ENCODE measurements at regions not wholly inside any gene's neighbourhood (a gene's known extent, or its start where the extent isn't known, plus 50 kb on each side); places are given as distances from the start of the nearest gene placed in this dataset.

DNA sequence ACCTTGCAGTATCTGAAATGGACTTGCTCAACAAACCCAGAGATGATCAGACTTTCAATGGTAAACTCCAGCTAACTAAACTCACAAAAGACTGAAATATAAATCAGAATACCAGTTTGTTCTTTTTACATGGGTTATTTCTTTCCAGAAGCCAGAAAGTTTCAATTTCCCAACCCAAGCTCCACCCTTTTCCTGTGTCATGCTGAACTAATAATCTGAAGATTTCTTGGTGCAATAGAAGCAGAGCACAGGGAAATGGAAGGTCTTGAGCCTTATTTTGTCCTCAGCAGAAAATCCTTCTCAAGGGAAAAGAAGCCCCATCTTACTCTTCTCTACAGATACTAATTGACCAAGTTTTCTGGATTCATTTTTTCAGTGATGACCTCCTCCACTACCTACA, 93.3 kb upstream of the PAPOLG start:
- TF ChIP-seq, protein P1, sequence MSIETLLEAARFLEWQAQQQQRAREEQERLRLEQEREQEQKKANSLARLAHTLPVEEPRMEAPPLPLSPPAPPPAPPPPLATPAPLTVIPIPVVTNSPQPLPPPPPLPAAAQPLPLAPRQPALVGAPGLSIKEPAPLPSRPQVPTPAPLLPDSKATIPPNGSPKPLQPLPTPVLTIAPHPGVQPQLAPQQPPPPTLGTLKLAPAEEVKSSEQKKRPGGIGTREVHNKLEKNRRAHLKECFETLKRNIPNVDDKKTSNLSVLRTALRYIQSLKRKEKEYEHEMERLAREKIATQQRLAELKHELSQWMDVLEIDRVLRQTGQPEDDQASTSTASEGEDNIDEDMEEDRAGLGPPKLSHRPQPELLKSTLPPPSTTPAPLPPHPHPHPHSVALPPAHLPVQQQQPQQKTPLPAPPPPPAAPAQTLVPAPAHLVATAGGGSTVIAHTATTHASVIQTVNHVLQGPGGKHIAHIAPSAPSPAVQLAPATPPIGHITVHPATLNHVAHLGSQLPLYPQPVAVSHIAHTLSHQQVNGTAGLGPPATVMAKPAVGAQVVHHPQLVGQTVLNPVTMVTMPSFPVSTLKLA (conservative IDR thresholded peaks at IDR 0.05), result no peak
- TF ChIP-seq, protein P2, sequence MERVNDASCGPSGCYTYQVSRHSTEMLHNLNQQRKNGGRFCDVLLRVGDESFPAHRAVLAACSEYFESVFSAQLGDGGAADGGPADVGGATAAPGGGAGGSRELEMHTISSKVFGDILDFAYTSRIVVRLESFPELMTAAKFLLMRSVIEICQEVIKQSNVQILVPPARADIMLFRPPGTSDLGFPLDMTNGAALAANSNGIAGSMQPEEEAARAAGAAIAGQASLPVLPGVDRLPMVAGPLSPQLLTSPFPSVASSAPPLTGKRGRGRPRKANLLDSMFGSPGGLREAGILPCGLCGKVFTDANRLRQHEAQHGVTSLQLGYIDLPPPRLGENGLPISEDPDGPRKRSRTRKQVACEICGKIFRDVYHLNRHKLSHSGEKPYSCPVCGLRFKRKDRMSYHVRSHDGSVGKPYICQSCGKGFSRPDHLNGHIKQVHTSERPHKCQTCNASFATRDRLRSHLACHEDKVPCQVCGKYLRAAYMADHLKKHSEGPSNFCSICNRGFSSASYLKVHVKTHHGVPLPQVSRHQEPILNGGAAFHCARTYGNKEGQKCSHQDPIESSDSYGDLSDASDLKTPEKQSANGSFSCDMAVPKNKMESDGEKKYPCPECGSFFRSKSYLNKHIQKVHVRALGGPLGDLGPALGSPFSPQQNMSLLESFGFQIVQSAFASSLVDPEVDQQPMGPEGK (CRISPR knock-in tag; IDR thresholded peaks at IDR 0.05; ENCODE audit: borderline replicate concordance), result no peak
- TF ChIP-seq, protein P3, sequence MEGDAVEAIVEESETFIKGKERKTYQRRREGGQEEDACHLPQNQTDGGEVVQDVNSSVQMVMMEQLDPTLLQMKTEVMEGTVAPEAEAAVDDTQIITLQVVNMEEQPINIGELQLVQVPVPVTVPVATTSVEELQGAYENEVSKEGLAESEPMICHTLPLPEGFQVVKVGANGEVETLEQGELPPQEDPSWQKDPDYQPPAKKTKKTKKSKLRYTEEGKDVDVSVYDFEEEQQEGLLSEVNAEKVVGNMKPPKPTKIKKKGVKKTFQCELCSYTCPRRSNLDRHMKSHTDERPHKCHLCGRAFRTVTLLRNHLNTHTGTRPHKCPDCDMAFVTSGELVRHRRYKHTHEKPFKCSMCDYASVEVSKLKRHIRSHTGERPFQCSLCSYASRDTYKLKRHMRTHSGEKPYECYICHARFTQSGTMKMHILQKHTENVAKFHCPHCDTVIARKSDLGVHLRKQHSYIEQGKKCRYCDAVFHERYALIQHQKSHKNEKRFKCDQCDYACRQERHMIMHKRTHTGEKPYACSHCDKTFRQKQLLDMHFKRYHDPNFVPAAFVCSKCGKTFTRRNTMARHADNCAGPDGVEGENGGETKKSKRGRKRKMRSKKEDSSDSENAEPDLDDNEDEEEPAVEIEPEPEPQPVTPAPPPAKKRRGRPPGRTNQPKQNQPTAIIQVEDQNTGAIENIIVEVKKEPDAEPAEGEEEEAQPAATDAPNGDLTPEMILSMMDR (IDR thresholded peaks at IDR 0.05 in 2 of 3, conservative IDR thresholded peaks at IDR 0.05 in 1 of 3; ENCODE audit: insufficient read depth in 2 of 3, low read depth in 1 of 3, low read length in 3 of 3), result no peak
- TF ChIP-seq, protein P4, sequence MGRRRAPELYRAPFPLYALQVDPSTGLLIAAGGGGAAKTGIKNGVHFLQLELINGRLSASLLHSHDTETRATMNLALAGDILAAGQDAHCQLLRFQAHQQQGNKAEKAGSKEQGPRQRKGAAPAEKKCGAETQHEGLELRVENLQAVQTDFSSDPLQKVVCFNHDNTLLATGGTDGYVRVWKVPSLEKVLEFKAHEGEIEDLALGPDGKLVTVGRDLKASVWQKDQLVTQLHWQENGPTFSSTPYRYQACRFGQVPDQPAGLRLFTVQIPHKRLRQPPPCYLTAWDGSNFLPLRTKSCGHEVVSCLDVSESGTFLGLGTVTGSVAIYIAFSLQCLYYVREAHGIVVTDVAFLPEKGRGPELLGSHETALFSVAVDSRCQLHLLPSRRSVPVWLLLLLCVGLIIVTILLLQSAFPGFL (CRISPR knock-in tag; IDR thresholded peaks at IDR 0.05), result no peak
- no peak for TF ChIP-seq NR3C1 (CRISPR knock-in tag; IDR thresholded peaks at IDR 0.05)
- no peak for TF ChIP-seq MEF2A (IDR thresholded peaks at IDR 0.05; ENCODE audit: control insufficient read depth, low read depth, low read length)
- no peak for TF ChIP-seq SP1 (CRISPR knock-in tag; IDR thresholded peaks at IDR 0.05)
- TF ChIP-seq NCOA4 (IDR thresholded peaks at IDR 0.05; ENCODE audit: partially characterized antibody), result no peak
- TF ChIP-seq ARNT (IDR thresholded peaks at IDR 0.05), result no peak
- no peak for TF ChIP-seq NR4A1 (CRISPR knock-in tag; IDR thresholded peaks at IDR 0.05)
- no peak for TF ChIP-seq NR4A1 (tag; IDR thresholded peaks at IDR 0.05)
- no peak for TF ChIP-seq U2AF1 (optimal IDR thresholded peaks at IDR 0.05; ENCODE audit: low read depth, low read length)

Data from K562 (cell line).